Suprapubic skin (tissue), 4 donors: ENCODE measurements at regions not wholly inside any gene's neighbourhood (a gene's known extent, or its start where the extent isn't known, plus 50 kb on each side); places are given as distances from the start of the nearest gene placed in this dataset.

Experiments
- DNase-seq, 2 donors: peaks; one replicate each; pipeline ENCODE4 v3.0.0-alpha.2; 2019; ENCODE audit warnings: low spot score in 2 of 2
- H3K27ac ChIP-seq: fragments of 200-600 bp; sonication (generic); one replicate; pipeline ENCODE4 v1.5.1; 2019
- H3K27me3 ChIP-seq: fragments of 200-600 bp; sonication (generic); one replicate; pipeline ENCODE4 v1.5.1; 2019
- H3K36me3 ChIP-seq: fragments of 200-600 bp; sonication (generic); one replicate; pipeline ENCODE4 v1.5.1; 2019
- H3K4me1 ChIP-seq: fragments of 200-600 bp; sonication (generic); one replicate; pipeline ENCODE4 v1.5.1; 2019
- H3K4me3 ChIP-seq: fragments of 200-600 bp; sonication (generic); one replicate; pipeline ENCODE4 v1.5.1; 2019; ENCODE audit warnings: mild to moderate bottlenecking
- H3K9me3 ChIP-seq: fragments of 200-600 bp; sonication (generic); one replicate; pipeline ENCODE4 v1.5.1; 2019
- CTCF ChIP-seq, 2 donors: fragments of 200-600 bp in 1 of 2; fragments of 450-650 bp in 1 of 2; sonication (generic) in 1 of 2; IDR thresholded peaks; one replicate each; pipeline ENCODE4 v1.5.1; 2016 to 2019; ENCODE audit warnings: antibody characterized with exemption in 2 of 2, mild to moderate bottlenecking in 1 of 2, moderate library complexity in 1 of 2
- EP300 ChIP-seq: sonication (generic); formaldehyde crosslinking; IDR thresholded peaks from one replicate; pipeline ENCODE4 v1.6.1; 2017; ENCODE audit warnings: antibody characterized with exemption
- POLR2A ChIP-seq, 2 donors: fragments of 450-650 bp; IDR thresholded peaks; one replicate each; pipeline ENCODE4 v1.6.1; 2017; ENCODE audit warnings: antibody characterized with exemption in 2 of 2, mild to moderate bottlenecking in 2 of 2, moderate library complexity in 2 of 2
- POLR2AphosphoS5 ChIP-seq, 3 donors: sonication (generic); formaldehyde crosslinking; IDR thresholded peaks; one replicate each; pipeline ENCODE4 v1.6.1; 2017; ENCODE audit warnings: antibody characterized with exemption in 3 of 3
- WGBS: methylation state at CpG from one replicate; pipeline ENCODE4 v1.1.5; 2018; 5-methylcytosine and 5-hydroxymethylcytosine counted together

GRCh38 chr10:129323879-129324278, 143.2 kb upstream of the MGMT start:
- H3K36me3 ChIP-seq: no peaks in the 10 kb centered on the region
- no peak overlapping the region for H3K27ac ChIP-seq
- H3K9me3 ChIP-seq: peaks cover 5% of the 10 kb centered on the region
- H3K4me3 ChIP-seq: no peak overlapping the region
- WGBS: 71% methylated on average over 4 of the region's 4 CpGs
- no peak for TF ChIP-seq EP300
- TF ChIP-seq POLR2A (IDR thresholded peaks at IDR 0.05): no peak
- no peak for TF ChIP-seq CTCF (IDR thresholded peaks at IDR 0.05)
- TF ChIP-seq POLR2AphosphoS5 (IDR thresholded peaks at IDR 0.05): no peak
- H3K27me3 ChIP-seq: no peaks in the 10 kb centered on the region
- peaks cover 3% of the 10 kb centered on the region for H3K4me1 ChIP-seq
- no peak for DNase-seq

DNA sequence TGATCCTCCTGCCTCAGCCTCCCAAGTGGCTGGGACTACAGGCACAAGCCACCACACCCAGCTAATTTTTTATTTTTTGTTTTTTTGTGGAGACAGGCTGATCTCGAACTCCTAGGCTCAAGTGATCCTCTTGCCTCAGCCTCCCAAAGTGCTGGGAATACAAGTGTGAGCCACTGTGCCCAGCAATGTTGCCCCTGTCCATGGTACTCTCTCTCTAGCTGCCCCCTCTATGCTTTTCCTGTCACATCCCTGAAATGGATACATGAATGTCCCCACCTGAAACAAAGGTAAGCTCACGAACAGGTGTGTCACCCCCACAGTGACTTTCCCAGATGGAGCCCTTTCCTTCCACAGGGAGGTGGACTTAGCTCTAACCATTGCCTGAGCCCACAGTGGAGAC, 141.1 kb upstream of the MGMT start:
- no peaks in the 10 kb centered on the region for H3K9me3 ChIP-seq
- no peak for TF ChIP-seq POLR2AphosphoS5 (IDR thresholded peaks at IDR 0.05)
- TF ChIP-seq CTCF (IDR thresholded peaks at IDR 0.05): no peak
- TF ChIP-seq POLR2A (IDR thresholded peaks at IDR 0.05): no peak
- no peak for TF ChIP-seq EP300
- H3K4me3 ChIP-seq: no peak overlapping the region
- peaks cover 3% of the 10 kb centered on the region for H3K4me1 ChIP-seq
- no peaks in the 10 kb centered on the region for H3K36me3 ChIP-seq
- H3K27ac ChIP-seq: no peak overlapping the region
- H3K27me3 ChIP-seq: no peaks in the 10 kb centered on the region
- no peak for DNase-seq
- WGBS: 83% methylated on average over 2 of the region's 2 CpGs

- H3K27me3 ChIP-seq: no peaks in the 10 kb centered on the region
- H3K27ac ChIP-seq: no peak overlapping the region
- 44% methylated on average over 2 of the region's 2 CpGs for WGBS
- TF ChIP-seq CTCF (IDR thresholded peaks at IDR 0.05): no peak
- TF ChIP-seq POLR2A (IDR thresholded peaks at IDR 0.05): no peak
- H3K4me3 ChIP-seq: no peak overlapping the region
- H3K9me3 ChIP-seq: no peaks in the 10 kb centered on the region
- no peak for DNase-seq
- H3K36me3 ChIP-seq: no peaks in the 10 kb centered on the region
- H3K4me1 ChIP-seq: no peaks in the 10 kb centered on the region
Observed at GRCh38 chr10:129328546-129328945, 138.5 kb upstream of the MGMT start.

DNA sequence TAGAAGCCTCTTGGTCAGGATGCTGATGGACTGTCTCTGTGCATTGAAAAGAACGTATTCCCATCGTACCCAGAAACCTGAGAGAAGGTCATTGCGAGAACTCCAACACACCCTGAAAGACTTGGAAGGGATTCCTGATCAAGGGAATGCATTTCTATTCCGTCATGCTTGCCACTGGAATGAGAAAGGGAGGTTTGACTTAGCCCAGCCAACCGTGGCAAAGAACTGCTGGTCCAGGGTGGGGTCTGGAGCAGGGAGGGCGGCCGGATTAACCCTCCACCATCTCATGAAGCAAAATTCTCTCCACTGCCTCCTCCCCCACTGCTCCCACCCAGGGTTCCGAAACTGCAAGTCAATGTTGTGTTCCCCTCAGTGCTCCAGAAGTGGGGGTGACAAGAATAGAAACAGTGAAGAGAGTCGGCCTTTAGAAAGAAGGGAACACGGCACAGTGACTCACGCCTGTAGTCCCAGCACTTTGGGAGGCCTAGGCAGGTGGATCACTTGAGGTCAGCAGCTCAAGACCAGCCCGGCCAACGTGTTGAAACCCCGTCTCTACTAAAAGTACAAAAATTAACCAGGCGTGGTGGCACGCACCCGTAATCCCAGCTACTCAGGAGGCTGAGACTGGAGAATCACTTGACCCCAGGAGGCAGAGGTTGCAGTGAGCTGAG, 137.5 kb upstream of the MGMT start:
- no peaks in the 10 kb centered on the region for H3K4me1 ChIP-seq
- H3K4me3 ChIP-seq: no peak overlapping the region
- no peaks in the 10 kb centered on the region for H3K9me3 ChIP-seq
- TF ChIP-seq POLR2AphosphoS5 (IDR thresholded peaks at IDR 0.05) (no peak), CTCF (IDR thresholded peaks at IDR 0.05) (no peak), EP300 (no peak)
- H3K27me3 ChIP-seq: no peaks in the 10 kb centered on the region
- 90% methylated on average over 17 of the region's 17 CpGs for WGBS
- H3K36me3 ChIP-seq: no peaks in the 10 kb centered on the region
- DNase-seq: no peak
- H3K27ac ChIP-seq: no peak overlapping the region

DNA sequence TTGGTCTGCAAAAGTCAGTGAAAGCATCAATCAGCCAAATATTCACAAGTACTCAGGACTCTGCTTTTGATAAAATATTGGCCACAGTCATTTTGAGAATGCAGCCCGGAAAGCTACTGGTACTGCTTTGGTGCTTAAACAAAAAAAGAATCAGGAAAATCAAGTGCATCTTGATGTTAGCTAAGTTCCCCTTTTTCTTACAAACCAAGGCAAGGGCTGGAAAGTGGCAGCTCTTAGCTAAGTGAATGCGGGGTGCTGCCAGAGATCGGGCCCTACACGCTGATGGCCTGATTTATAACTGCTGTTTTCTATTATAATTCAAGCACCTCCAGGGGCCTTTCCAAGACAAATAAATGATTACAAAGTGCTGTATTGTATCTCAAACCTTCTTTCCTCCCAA, 136.8 kb upstream of the MGMT start:
- WGBS: 61% methylated on average over 4 of the region's 4 CpGs
- no peaks in the 10 kb centered on the region for H3K9me3 ChIP-seq
- H3K4me3 ChIP-seq: no peak overlapping the region

More for the DNA sequence above, 136.8 kb upstream of the MGMT start:
- no peaks in the 10 kb centered on the region for H3K4me1 ChIP-seq
- DNase-seq: no peak
- H3K27ac ChIP-seq: no peak overlapping the region
- no peaks in the 10 kb centered on the region for H3K27me3 ChIP-seq
- TF ChIP-seq EP300: no peak
- TF ChIP-seq POLR2AphosphoS5 (IDR thresholded peaks at IDR 0.05): no peak
- TF ChIP-seq POLR2A (IDR thresholded peaks at IDR 0.05): no peak
- no peak for TF ChIP-seq CTCF (IDR thresholded peaks at IDR 0.05)
- H3K36me3 ChIP-seq: no peaks in the 10 kb centered on the region
